Lower leg skin (tissue), 3 donors: ENCODE measurements at regions not wholly inside any gene's neighbourhood (a gene's known extent, or its start where the extent isn't known, plus 50 kb on each side); places are given as distances from the start of the nearest gene placed in this dataset.

Experiments
- CTCF ChIP-seq, 3 donors: fragments of 450-650 bp; IDR thresholded peaks; one replicate each; pipeline ENCODE4 v1.5.1; 2016; ENCODE audit warnings: antibody characterized with exemption in 3 of 3, mild to moderate bottlenecking in 3 of 3, moderate library complexity in 2 of 3
- POLR2A ChIP-seq, 2 donors: fragments of 450-650 bp; IDR thresholded peaks; one replicate each; pipeline ENCODE4 v1.6.1; 2016 to 2017; ENCODE audit warnings: antibody characterized with exemption in 2 of 2, mild to moderate bottlenecking in 1 of 2, moderate library complexity in 1 of 2

GRCh38 chr7:20019757-20020432 is 197.3 kb downstream of the MACC1 start:
- TF ChIP-seq CTCF (IDR thresholded peaks at IDR 0.05) = no peak
- TF ChIP-seq POLR2A (IDR thresholded peaks at IDR 0.05) = no peak
